Tibial artery (tissue), 4 donors: ENCODE measurements at regions not wholly inside any gene's neighbourhood (a gene's known extent, or its start where the extent isn't known, plus 50 kb on each side); places are given as distances from the start of the nearest gene placed in this dataset.

ENCODE experiments used
- DNase-seq, 2 donors: peaks; one replicate each; pipeline ENCODE4 v3.0.0-alpha.2; 2019
- H3K27ac ChIP-seq, 2 donors: fragments of 200-600 bp; sonication (generic) in 1 of 2; 1 replicate in 1 of 2; 2 replicates in 1 of 2; pipeline ENCODE4 v1.5.1; 2018 to 2019; ENCODE audit warnings: mild to moderate bottlenecking in 1 of 2
- H3K27me3 ChIP-seq, 2 donors: fragments of 200-600 bp; sonication (generic) in 1 of 2; one replicate each; pipeline versions ENCODE4 v1.5.1 to v1.6.0; 2016 to 2019
- H3K36me3 ChIP-seq, 3 donors: fragments of 200-600 bp; sonication (generic) in 2 of 3; one replicate each; pipeline ENCODE4 v1.5.1; 2016 to 2019; ENCODE audit warnings: mild to moderate bottlenecking in 2 of 3
- H3K4me1 ChIP-seq, 4 donors: fragments of 200-600 bp; sonication (generic) in 2 of 4; 1 replicate in 3 of 4; 2 replicates in 1 of 4; pipeline ENCODE4 v1.5.1; 2016 to 2019
- H3K4me3 ChIP-seq, 2 donors: fragments of 200-600 bp; sonication (generic) in 1 of 2; 1 replicate in 1 of 2; 2 replicates in 1 of 2; pipeline ENCODE4 v1.5.1; 2018 to 2019; ENCODE audit warnings: mild to moderate bottlenecking in 2 of 2
- H3K9me3 ChIP-seq, 3 donors: fragments of 200-600 bp; sonication (generic) in 1 of 3; one replicate each; pipeline ENCODE4 v1.5.1; 2016 to 2019
- CTCF ChIP-seq, 2 experiments: fragments of 200-600 bp in 1 of 2; fragments of 450-650 bp in 1 of 2; IDR thresholded peaks; one replicate each; pipeline ENCODE4 v1.5.1; 2017 to 2019; ENCODE audit warnings: antibody characterized with exemption in 2 of 2, mild to moderate bottlenecking in 1 of 2, moderate library complexity in 1 of 2
- intact Hi-C: fragments of 100-400 bp; cut with DNase I; formaldehyde crosslinking; loops from one replicate; pipeline ENCODE4 v1.15.0; 2023; ENCODE audit warnings: low total_unique reads

GRCh38 chr14:96727980-96728717 lies 69.0 kb upstream of the VRK1 start:
- Histone ChIP-seq H3K4me1 (no peaks in the 10 kb centered on the region), H3K27me3 (peaks cover 0 to 9% of the 10 kb centered on the region in 2 donors), H3K9me3 (peaks cover 0 to 15% (median 12%) of the 10 kb centered on the region in 3 donors), H3K27ac (no peak overlapping the region), H3K36me3 (no peaks in the 10 kb centered on the region), H3K4me3 (no peak overlapping the region)
- no peak for DNase-seq
- TF ChIP-seq CTCF (IDR thresholded peaks at IDR 0.05), result no peak
- intact Hi-C loops, result no loop called here

GRCh38 chr14:96729889-96730288 lies 67.3 kb upstream of the VRK1 start:
- peaks cover 0 to 11% of the 10 kb centered on the region in 2 donors for H3K27me3 ChIP-seq
- no peak overlapping the region for H3K4me3 ChIP-seq

GRCh38 chr14:96730386-96730785 lies 66.8 kb upstream of the VRK1 start:
- Histone ChIP-seq H3K9me3 (peaks cover 0 to 7% (median 0%) of the 10 kb centered on the region in 3 donors), H3K4me1 (no peaks in the 10 kb centered on the region), H3K4me3 (no peak overlapping the region), H3K36me3 (no peaks in the 10 kb centered on the region), H3K27ac (no peak overlapping the region), H3K27me3 (peaks cover 0 to 16% of the 10 kb centered on the region in 2 donors)
- intact Hi-C loops, result no loop called here
- no peak for DNase-seq
- no peak for TF ChIP-seq CTCF (IDR thresholded peaks at IDR 0.05)

More at GRCh38 chr14:96729889-96730288, 67.3 kb upstream of the VRK1 start:
- Histone ChIP-seq H3K4me1 (no peaks in the 10 kb centered on the region), H3K27ac (no peak overlapping the region), H3K9me3 (peaks cover 0 to 7% (median 2%) of the 10 kb centered on the region in 3 donors), H3K36me3 (no peaks in the 10 kb centered on the region)
- DNase-seq, result no peak
- TF ChIP-seq CTCF (IDR thresholded peaks at IDR 0.05), result no peak
- intact Hi-C loops, result no loop called here

GRCh38 chr14:96734076-96734622 lies 63.0 kb upstream of the VRK1 start:
- Histone ChIP-seq H3K27ac (no peak overlapping the region), H3K27me3 (peaks cover 0 to 42% of the 10 kb centered on the region in 2 donors)
- intact Hi-C loops, result no loop called here

GRCh38 chr14:96735526-96735925 lies 61.7 kb upstream of the VRK1 start:
- Histone ChIP-seq H3K27me3 (peaks cover 0 to 55% of the 10 kb centered on the region in 2 donors), H3K4me3 (no peak overlapping the region), H3K27ac (no peak overlapping the region), H3K36me3 (no peaks in the 10 kb centered on the region), H3K9me3 (no peaks in the 10 kb centered on the region), H3K4me1 (no peaks in the 10 kb centered on the region)
- intact Hi-C loops, result no loop called here
- no peak for DNase-seq
- TF ChIP-seq CTCF (IDR thresholded peaks at IDR 0.05), result no peak

More at GRCh38 chr14:96734076-96734622, 63.0 kb upstream of the VRK1 start:
- Histone ChIP-seq H3K36me3 (no peaks in the 10 kb centered on the region), H3K4me1 (no peaks in the 10 kb centered on the region), H3K9me3 (no peaks in the 10 kb centered on the region), H3K4me3 (no peak overlapping the region)
- no peak for TF ChIP-seq CTCF (IDR thresholded peaks at IDR 0.05)
- DNase-seq, result no peak
